ENCODE measurements at regions not wholly inside any gene's neighbourhood (a gene's known extent, or its start where the extent isn't known, plus 50 kb on each side); places are given as distances from the start of the nearest gene placed in this dataset.

DNA sequence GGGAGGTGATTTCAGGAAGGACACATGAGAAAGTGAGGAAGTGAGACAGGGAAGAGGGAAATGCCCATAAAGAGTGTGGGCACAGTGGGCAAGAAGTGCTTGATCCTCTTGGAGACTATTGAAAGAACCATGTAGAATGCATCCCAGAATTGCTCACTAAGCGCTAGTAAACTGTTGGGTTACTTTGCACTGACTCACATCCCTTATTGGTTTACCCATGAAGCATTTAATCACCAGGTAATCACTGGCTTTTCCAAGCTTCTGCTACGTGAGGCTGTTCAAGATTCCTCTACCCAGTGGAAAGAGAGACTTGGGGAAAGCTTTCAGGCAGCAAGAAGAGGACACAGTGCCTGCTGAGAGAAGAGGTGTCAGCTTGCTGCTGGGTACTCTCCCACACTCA lies 410.0 kb upstream of the JAG1 start:
- TF ChIP-seq, protein P1, sequence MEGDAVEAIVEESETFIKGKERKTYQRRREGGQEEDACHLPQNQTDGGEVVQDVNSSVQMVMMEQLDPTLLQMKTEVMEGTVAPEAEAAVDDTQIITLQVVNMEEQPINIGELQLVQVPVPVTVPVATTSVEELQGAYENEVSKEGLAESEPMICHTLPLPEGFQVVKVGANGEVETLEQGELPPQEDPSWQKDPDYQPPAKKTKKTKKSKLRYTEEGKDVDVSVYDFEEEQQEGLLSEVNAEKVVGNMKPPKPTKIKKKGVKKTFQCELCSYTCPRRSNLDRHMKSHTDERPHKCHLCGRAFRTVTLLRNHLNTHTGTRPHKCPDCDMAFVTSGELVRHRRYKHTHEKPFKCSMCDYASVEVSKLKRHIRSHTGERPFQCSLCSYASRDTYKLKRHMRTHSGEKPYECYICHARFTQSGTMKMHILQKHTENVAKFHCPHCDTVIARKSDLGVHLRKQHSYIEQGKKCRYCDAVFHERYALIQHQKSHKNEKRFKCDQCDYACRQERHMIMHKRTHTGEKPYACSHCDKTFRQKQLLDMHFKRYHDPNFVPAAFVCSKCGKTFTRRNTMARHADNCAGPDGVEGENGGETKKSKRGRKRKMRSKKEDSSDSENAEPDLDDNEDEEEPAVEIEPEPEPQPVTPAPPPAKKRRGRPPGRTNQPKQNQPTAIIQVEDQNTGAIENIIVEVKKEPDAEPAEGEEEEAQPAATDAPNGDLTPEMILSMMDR (IDR thresholded peaks at IDR 0.05): no peak
- no peak for TF ChIP-seq POLR2A (IDR thresholded peaks at IDR 0.05)
